Peyer's patch (tissue), 4 donors: ENCODE measurements at regions not wholly inside any gene's neighbourhood (a gene's known extent, or its start where the extent isn't known, plus 50 kb on each side); places are given as distances from the start of the nearest gene placed in this dataset.

Source experiments
- DNase-seq, 3 donors: peaks; one replicate each; pipeline ENCODE4 v3.0.0-alpha.2; 2017 to 2019
- H3K27ac ChIP-seq, 4 donors: fragments of 200-600 bp; sonication (generic); one replicate each; pipeline ENCODE4 v1.5.1; 2016 to 2019
- H3K27me3 ChIP-seq, 2 donors: fragments of 200-600 bp; sonication (generic); one replicate each; pipeline ENCODE4 v1.5.1; 2019
- H3K36me3 ChIP-seq, 3 donors: fragments of 200-600 bp; sonication (generic); one replicate each; pipeline ENCODE4 v1.5.1; 2016 to 2019
- H3K4me1 ChIP-seq, 4 donors: fragments of 200-600 bp; sonication (generic); one replicate each; pipeline ENCODE4 v1.5.1; 2016 to 2019
- H3K4me3 ChIP-seq, 4 donors: fragments of 200-600 bp; sonication (generic); 1 replicate in 3 of 4; 2 replicates in 1 of 4; pipeline ENCODE4 v1.5.1; 2016 to 2019; ENCODE audit warnings: mild to moderate bottlenecking in 1 of 4
- H3K9me3 ChIP-seq, 4 donors: fragments of 200-600 bp; sonication (generic); one replicate each; pipeline ENCODE4 v1.5.1; 2016 to 2019; ENCODE audit warnings: mild to moderate bottlenecking in 1 of 4
- CTCF ChIP-seq, 6 experiments: fragments of 450-650 bp in 4 of 6; fragments of 200-600 bp in 2 of 6; sonication (generic) in 1 of 6; IDR thresholded peaks; one replicate each; pipeline ENCODE4 v1.5.1; 2017 to 2019; ENCODE audit warnings: antibody characterized with exemption in 6 of 6, mild to moderate bottlenecking in 3 of 6, moderate library complexity in 1 of 6
- POLR2A ChIP-seq, 2 donors: fragments of 450-650 bp; IDR thresholded peaks; one replicate each; pipeline ENCODE4 v1.5.1; 2017; ENCODE audit warnings: antibody characterized with exemption in 2 of 2, mild to moderate bottlenecking in 2 of 2, moderate library complexity in 2 of 2

GRCh38 chr13:57224414-57224813 lies 57.4 kb downstream of the PRR20E start:
- no peak for TF ChIP-seq POLR2A (IDR thresholded peaks at IDR 0.05)
- TF ChIP-seq CTCF (IDR thresholded peaks at IDR 0.05), result no peak
- no peak overlapping the region for H3K27ac ChIP-seq
- H3K27me3 ChIP-seq, result no peaks in the 10 kb centered on the region
- H3K4me1 ChIP-seq, result no peaks in the 10 kb centered on the region
- no peaks in the 10 kb centered on the region for H3K9me3 ChIP-seq
- no peaks in the 10 kb centered on the region for H3K36me3 ChIP-seq
- H3K4me3 ChIP-seq, result no peak overlapping the region
- DNase-seq, result no peak

GRCh38 chr13:57250472-57250871 lies 83.5 kb downstream of the PRR20E start:
- no peaks in the 10 kb centered on the region for H3K36me3 ChIP-seq
- H3K4me3 ChIP-seq, result no peak overlapping the region
- no peak overlapping the region for H3K27ac ChIP-seq
- TF ChIP-seq POLR2A (IDR thresholded peaks at IDR 0.05), result no peak
- no peak for TF ChIP-seq CTCF (IDR thresholded peaks at IDR 0.05)
- no peaks in the 10 kb centered on the region for H3K9me3 ChIP-seq
- no peaks in the 10 kb centered on the region for H3K4me1 ChIP-seq
- DNase-seq, result no peak
- H3K27me3 ChIP-seq, result no peaks in the 10 kb centered on the region

- H3K27ac ChIP-seq, result no peak overlapping the region
- no peaks in the 10 kb centered on the region for H3K4me1 ChIP-seq
- no peaks in the 10 kb centered on the region for H3K27me3 ChIP-seq
- TF ChIP-seq CTCF (IDR thresholded peaks at IDR 0.05) (no peak), POLR2A (IDR thresholded peaks at IDR 0.05) (no peak)
- H3K36me3 ChIP-seq, result no peaks in the 10 kb centered on the region
- no peaks in the 10 kb centered on the region for H3K9me3 ChIP-seq
- no peak overlapping the region for H3K4me3 ChIP-seq
- no peak for DNase-seq
Observed at GRCh38 chr13:57253551-57253950, 86.6 kb downstream of the PRR20E start.

GRCh38 chr13:57264965-57265364 lies 98.0 kb downstream of the PRR20E start:
- no peaks in the 10 kb centered on the region for H3K27me3 ChIP-seq
- H3K4me3 ChIP-seq, result no peak overlapping the region
- TF ChIP-seq CTCF (IDR thresholded peaks at IDR 0.05) (no peak), POLR2A (IDR thresholded peaks at IDR 0.05) (no peak)
- H3K4me1 ChIP-seq, result no peaks in the 10 kb centered on the region
- no peaks in the 10 kb centered on the region for H3K9me3 ChIP-seq
- no peak overlapping the region for H3K27ac ChIP-seq
- H3K36me3 ChIP-seq, result no peaks in the 10 kb centered on the region
- DNase-seq, result no peak

- H3K27me3 ChIP-seq, result no peaks in the 10 kb centered on the region
Observed at GRCh38 chr13:57270493-57270892, 103.5 kb downstream of the PRR20E start.

More at GRCh38 chr13:57270493-57270892, 103.5 kb downstream of the PRR20E start:
- no peak for DNase-seq
- Histone ChIP-seq H3K9me3 (no peaks in the 10 kb centered on the region), H3K4me3 (no peak overlapping the region), H3K27ac (no peak overlapping the region), H3K36me3 (no peaks in the 10 kb centered on the region), H3K4me1 (no peaks in the 10 kb centered on the region)
- TF ChIP-seq POLR2A (IDR thresholded peaks at IDR 0.05) (no peak), CTCF (IDR thresholded peaks at IDR 0.05) (no peak)
